Stomach (tissue), 8 donors: ENCODE measurements at regions not wholly inside any gene's neighbourhood (a gene's known extent, or its start where the extent isn't known, plus 50 kb on each side); places are given as distances from the start of the nearest gene placed in this dataset.
"Not testable (repeated sequence)": the region's sequence is repeated elsewhere in the genome, so short reads cannot be mapped to it uniquely, and the experiment has no call there.

Source experiments
- DNase-seq, 2 donors: peaks; one replicate each; pipeline versions ENCODE4 v3.0.0 to v3.0.0-alpha.2; 2013 to 2019
- H3K27ac ChIP-seq, 5 donors: fragments of 200-600 bp in 4 of 5; sonication (generic) in 4 of 5; one replicate each; pipeline ENCODE4 v1.5.1; 2013 to 2019; ENCODE audit warnings: mild to moderate bottlenecking in 1 of 5, moderate library complexity in 1 of 5
- H3K27me3 ChIP-seq, 3 donors: fragments of 200-600 bp; sonication (generic); one replicate each; pipeline ENCODE4 v1.5.1; 2017 to 2019; ENCODE audit warnings: mixed run types in 1 of 3
- H3K36me3 ChIP-seq, 4 donors: fragments of 200-600 bp; sonication (generic); 1 replicate in 3 of 4; 2 replicates in 1 of 4; pipeline ENCODE4 v1.5.1; 2016 to 2019
- H3K4me1 ChIP-seq, 4 donors: fragments of 200-600 bp; sonication (generic); one replicate each; pipeline ENCODE4 v1.5.1; 2016 to 2019
- H3K4me3 ChIP-seq, 4 donors: fragments of 200-600 bp; sonication (generic) in 3 of 4; one replicate each; pipeline ENCODE4 v1.5.1; 2016 to 2019; ENCODE audit warnings: mild to moderate bottlenecking in 1 of 4
- H3K9me3 ChIP-seq, 4 donors: fragments of 200-600 bp; sonication (generic); one replicate each; pipeline ENCODE4 v1.5.1; 2016 to 2019
- EP300 ChIP-seq: sonication (generic); formaldehyde crosslinking; IDR thresholded peaks from one replicate; pipeline ENCODE4 v1.6.1; 2017; ENCODE audit warnings: antibody characterized with exemption
- POLR2A ChIP-seq, 4 donors: fragments of 450-650 bp; IDR thresholded peaks; one replicate each; pipeline ENCODE4 v1.6.1; 2016; ENCODE audit warnings: antibody characterized with exemption in 4 of 4, control low read depth in 2 of 4, mild to moderate bottlenecking in 1 of 4, moderate library complexity in 1 of 4
- POLR2AphosphoS5 ChIP-seq, 3 donors: sonication (generic); formaldehyde crosslinking; IDR thresholded peaks; one replicate each; pipeline ENCODE4 v1.6.1; 2016; ENCODE audit warnings: antibody characterized with exemption in 3 of 3
- WGBS, 5 donors: extraction: QIAGEN DNeasy Blood & Tissue Kit in 3 of 5; methylation state at CpG; one replicate each; pipeline versions ENCODE4 v1.1.5 to v1.1.7; 2013 to 2018; 5-methylcytosine and 5-hydroxymethylcytosine counted together
- intact Hi-C: fragments of 100-400 bp; cut with DNase I; formaldehyde crosslinking; loops from one replicate; pipeline ENCODE4 v1.15.1; 2023; ENCODE audit warnings: low total_unique reads
- TF ChIP-seq, protein P1 (sequence below), 7 experiments: fragments of 450-650 bp in 4 of 7; fragments of 200-600 bp in 3 of 7; sonication (generic) in 3 of 7; IDR thresholded peaks; one replicate each; pipeline ENCODE4 v1.5.1; 2016 to 2019; ENCODE audit warnings: antibody characterized with exemption in 7 of 7, control low read depth in 2 of 7, mild to moderate bottlenecking in 1 of 7
- donor health status: healthy with polysubstance abuse.
- donor health status: Bipolar disorder and iron deficiency.
- donor health status: healthy.

DNA sequence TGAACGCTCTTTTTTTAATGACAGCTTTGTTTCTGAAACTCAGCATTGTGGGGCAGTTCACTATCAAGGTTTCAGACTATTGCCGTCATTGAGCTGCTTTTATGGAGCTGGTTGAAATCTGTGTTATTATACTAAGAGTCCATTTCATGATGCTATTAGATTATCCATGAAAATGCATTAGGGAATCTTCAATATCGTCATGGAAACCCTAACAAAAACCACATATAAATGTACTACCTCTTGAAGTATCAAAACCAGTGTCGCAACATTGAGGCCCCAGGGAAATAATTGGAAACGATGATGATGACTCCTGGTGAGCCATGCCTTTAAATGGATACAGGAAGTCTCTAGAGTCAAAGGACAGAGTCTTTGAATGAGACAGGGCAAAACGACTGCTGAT, 231.6 kb upstream of the CPHXL start:
- 73 to 87% (median 84%) methylated on average over 6 of the region's 6 CpGs for WGBS, 5 donors
- TF ChIP-seq POLR2A (IDR thresholded peaks at IDR 0.05), result no peak
- no peak for TF ChIP-seq EP300
- TF ChIP-seq, protein P1, sequence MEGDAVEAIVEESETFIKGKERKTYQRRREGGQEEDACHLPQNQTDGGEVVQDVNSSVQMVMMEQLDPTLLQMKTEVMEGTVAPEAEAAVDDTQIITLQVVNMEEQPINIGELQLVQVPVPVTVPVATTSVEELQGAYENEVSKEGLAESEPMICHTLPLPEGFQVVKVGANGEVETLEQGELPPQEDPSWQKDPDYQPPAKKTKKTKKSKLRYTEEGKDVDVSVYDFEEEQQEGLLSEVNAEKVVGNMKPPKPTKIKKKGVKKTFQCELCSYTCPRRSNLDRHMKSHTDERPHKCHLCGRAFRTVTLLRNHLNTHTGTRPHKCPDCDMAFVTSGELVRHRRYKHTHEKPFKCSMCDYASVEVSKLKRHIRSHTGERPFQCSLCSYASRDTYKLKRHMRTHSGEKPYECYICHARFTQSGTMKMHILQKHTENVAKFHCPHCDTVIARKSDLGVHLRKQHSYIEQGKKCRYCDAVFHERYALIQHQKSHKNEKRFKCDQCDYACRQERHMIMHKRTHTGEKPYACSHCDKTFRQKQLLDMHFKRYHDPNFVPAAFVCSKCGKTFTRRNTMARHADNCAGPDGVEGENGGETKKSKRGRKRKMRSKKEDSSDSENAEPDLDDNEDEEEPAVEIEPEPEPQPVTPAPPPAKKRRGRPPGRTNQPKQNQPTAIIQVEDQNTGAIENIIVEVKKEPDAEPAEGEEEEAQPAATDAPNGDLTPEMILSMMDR (IDR thresholded peaks at IDR 0.05), result no peak
- no peak for TF ChIP-seq POLR2AphosphoS5 (IDR thresholded peaks at IDR 0.05)
- intact Hi-C loops, result no loop called here
- Histone ChIP-seq H3K36me3 (no peaks in the 10 kb centered on the region), H3K4me3 (no peak overlapping the region), H3K4me1 (no peaks in the 10 kb centered on the region), H3K9me3 (no peaks in the 10 kb centered on the region), H3K27me3 (no peaks in the 10 kb centered on the region), H3K27ac (no peak overlapping the region)
- no peak for DNase-seq

DNA sequence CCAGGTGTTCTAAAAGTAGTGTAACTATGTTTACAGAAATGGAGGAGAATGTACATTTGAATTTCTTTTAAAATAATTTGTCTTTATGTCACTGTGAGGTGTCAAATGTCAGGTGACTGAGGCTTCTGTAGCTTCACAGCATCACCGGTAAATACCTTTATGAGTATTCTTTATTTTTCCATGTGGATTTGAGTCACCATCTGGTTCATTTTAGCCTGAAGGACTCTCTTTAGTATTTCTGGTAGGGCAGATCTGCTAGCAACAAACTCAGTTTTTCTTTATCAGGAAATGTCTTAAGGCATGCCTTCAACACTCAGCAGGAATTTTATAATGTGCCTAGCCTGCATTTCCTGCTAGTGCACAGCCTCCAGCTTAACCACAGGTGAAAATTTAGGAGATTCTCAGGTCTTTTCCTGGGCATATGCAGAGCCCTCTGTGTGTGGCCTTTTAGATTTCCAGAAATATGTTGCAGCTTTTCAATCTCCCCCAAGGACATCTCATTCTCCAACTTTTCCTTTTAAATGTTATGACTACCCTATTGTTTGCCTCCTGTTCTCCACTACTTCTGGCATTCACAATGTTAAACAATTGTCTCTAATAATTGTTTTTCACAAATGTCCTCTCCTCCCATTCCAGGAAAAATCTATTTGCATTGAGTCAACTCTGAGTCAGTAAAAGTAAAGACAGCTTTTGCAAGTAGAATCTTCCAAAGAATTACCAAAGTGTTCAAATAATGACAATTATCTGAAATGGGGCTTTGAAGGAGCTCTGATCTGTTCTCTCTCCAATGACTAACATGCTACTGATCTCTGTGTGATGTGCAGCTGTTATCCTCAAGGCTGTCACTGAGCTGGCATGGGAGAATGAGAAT, 239.4 kb upstream of the CPHXL start:
- Histone ChIP-seq H3K9me3 (no peaks in the 10 kb centered on the region), H3K36me3 (no peaks in the 10 kb centered on the region), H3K4me1 (no peaks in the 10 kb centered on the region), H3K4me3 (no peak overlapping the region), H3K27me3 (no peaks in the 10 kb centered on the region), H3K27ac (no peak overlapping the region)
- no peak for DNase-seq
- WGBS, 5 donors, result 44 to 79% (median 65%) methylated on average over 1 of the region's 1 CpG
- no peak for TF ChIP-seq EP300
- TF ChIP-seq POLR2AphosphoS5 (IDR thresholded peaks at IDR 0.05), result no peak
- TF ChIP-seq POLR2A (IDR thresholded peaks at IDR 0.05), result no peak
- TF ChIP-seq, protein P1 (IDR thresholded peaks at IDR 0.05), result no peak
- intact Hi-C loops, result no loop called here

DNA sequence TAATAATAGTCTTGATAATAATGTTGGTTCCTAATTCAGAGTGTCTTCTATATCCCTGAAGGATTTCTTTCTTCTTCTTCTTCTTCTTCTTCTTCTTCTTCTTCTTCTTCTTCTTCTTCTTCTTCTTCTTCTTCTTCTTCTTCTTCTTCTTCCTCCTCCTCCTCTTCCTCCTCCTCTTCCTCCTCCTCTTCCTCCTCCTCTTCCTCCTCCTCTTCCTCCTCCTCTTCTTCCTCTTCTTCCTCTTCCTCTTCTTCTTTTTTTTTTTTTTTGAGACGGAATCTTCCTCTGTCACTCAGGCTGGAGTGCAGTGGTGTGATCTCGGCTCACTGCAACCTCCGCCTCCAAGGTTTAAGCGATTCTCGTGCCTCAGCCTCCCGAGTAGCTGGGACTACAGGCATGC, 242.8 kb upstream of the CPHXL start:
- H3K36me3 ChIP-seq, H3K27me3 ChIP-seq, H3K27ac ChIP-seq, H3K4me3 ChIP-seq, H3K4me1 ChIP-seq, intact Hi-C loops, H3K9me3 ChIP-seq, DNase-seq: not testable (repeated sequence)
- WGBS, 5 donors, result 87 to 97% (median 93%) methylated on average over 6 of the region's 6 CpGs

DNA sequence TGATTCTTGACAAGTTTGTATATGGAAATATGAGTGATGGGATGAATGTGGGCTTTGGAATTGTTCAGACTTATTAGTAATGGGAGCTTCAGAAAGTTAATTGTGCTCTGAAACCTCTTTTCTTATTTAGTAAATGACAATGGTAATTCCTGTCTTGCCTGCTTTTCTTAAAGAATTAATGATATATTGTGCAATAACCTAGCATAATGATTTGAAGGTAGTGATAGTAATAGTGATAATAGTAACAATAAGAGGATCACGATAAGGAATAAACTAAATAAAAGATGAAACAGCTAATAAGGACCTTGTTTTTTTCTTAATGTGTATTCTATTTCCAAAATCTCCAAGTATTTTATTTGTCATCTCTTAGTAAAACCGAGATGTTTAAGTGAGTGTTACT, 245.0 kb upstream of the CPHXL start:
- WGBS, 5 donors, result 63 to 82% (median 71%) methylated on average over 2 of the region's 2 CpGs
- no peak for DNase-seq
- H3K36me3 ChIP-seq, result no peaks in the 10 kb centered on the region
- H3K4me1 ChIP-seq, result no peaks in the 10 kb centered on the region
- H3K4me3 ChIP-seq, result no peak overlapping the region
- no peaks in the 10 kb centered on the region for H3K9me3 ChIP-seq
- no peaks in the 10 kb centered on the region for H3K27me3 ChIP-seq
- intact Hi-C loops, result no loop called here
- TF ChIP-seq POLR2AphosphoS5 (IDR thresholded peaks at IDR 0.05) (no peak), POLR2A (IDR thresholded peaks at IDR 0.05) (no peak), EP300 (no peak)
- TF ChIP-seq, protein P1 (IDR thresholded peaks at IDR 0.05), result no peak
- no peak overlapping the region for H3K27ac ChIP-seq

DNA sequence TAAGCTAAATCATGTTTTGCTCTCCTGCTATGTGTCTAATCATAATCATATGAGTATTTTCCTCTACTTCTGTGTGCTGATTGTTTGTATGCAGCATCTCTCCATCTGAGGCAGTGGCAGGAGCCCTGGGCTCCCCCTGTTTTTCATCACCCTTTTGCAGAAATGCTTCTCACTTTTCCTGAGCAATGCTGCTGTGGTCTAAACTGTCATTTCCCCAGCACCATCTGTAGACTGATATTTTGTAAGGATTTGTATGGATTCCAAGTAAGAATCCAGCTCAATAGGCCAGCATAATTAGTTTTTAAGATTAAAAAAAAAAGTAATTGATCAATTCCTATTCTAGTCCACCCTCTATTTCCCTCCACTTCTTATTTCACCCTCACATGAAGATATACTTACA, 257.0 kb upstream of the CPHXL start:
- DNase-seq, result no peak
- Histone ChIP-seq H3K4me3 (no peak overlapping the region), H3K9me3 (peaks cover 0 to 15% (median 5%) of the 10 kb centered on the region in 4 donors), H3K4me1 (no peaks in the 10 kb centered on the region), H3K36me3 (no peaks in the 10 kb centered on the region), H3K27me3 (no peaks in the 10 kb centered on the region), H3K27ac (no peak overlapping the region)
- TF ChIP-seq POLR2A (IDR thresholded peaks at IDR 0.05) (no peak), POLR2AphosphoS5 (IDR thresholded peaks at IDR 0.05) (no peak), EP300 (no peak)
- TF ChIP-seq, protein P1 (IDR thresholded peaks at IDR 0.05), result no peak
- intact Hi-C loops, result no loop called here
